PC-3 (cell line): ENCODE measurements at regions not wholly inside any gene's neighbourhood (a gene's known extent, or its start where the extent isn't known, plus 50 kb on each side); places are given as distances from the start of the nearest gene placed in this dataset.
"Not testable (repeated sequence)": the region's sequence is repeated elsewhere in the genome, so short reads cannot be mapped to it uniquely, and the experiment has no call there.

Experiments used
- CTCF ChIP-seq: fragments of 300-600 bp; sonication (generic); conservative IDR thresholded peaks from 2 replicates; pipeline ENCODE4 v1.5.1; 2017; ENCODE audit warnings: antibody characterized with exemption, low read depth, mild to moderate bottlenecking, low read length
- EZH2 ChIP-seq: fragments of 300-600 bp; sonication (generic); IDR thresholded peaks from one replicate; pipeline ENCODE4 v1.6.1; 2017; ENCODE audit warnings: antibody characterized with exemption, mild to moderate bottlenecking, low read length; ENCODE audit not compliant: unreplicated experiment
- EZH2phosphoT487 ChIP-seq: fragments of 300-600 bp; sonication (generic); IDR thresholded peaks from 2 replicates; pipeline ENCODE4 v1.6.1; 2018; ENCODE audit warnings: mild to moderate bottlenecking, antibody characterized with exemption, low read length, borderline replicate concordance

GRCh38 chr9:39680694-39681401, 325.4 kb downstream of the SPATA31A1 start:
- TF ChIP-seq CTCF, EZH2phosphoT487, EZH2: not testable (repeated sequence)
